Esophagus (tissue), 2 donors: ENCODE measurements at regions not wholly inside any gene's neighbourhood (a gene's known extent, or its start where the extent isn't known, plus 50 kb on each side); places are given as distances from the start of the nearest gene placed in this dataset.
"Not testable (repeated sequence)": the region's sequence is repeated elsewhere in the genome, so short reads cannot be mapped to it uniquely, and the experiment has no call there.

Experiments used
- H3K27ac ChIP-seq, 2 donors: one replicate each; pipeline ENCODE4 v1.5.1; 2013; ENCODE audit warnings: low read depth in 2 of 2, mild to moderate bottlenecking in 2 of 2, inconsistent platforms in 1 of 2, low read length in 1 of 2, moderate library complexity in 1 of 2
- H3K27me3 ChIP-seq, 2 donors: one replicate each; pipeline ENCODE4 v1.6.1; 2013; ENCODE audit warnings: low read length in 2 of 2, control low read depth in 1 of 2, mild to moderate bottlenecking in 1 of 2; ENCODE audit not compliant: insufficient read depth in 2 of 2, control insufficient read depth in 1 of 2
- H3K36me3 ChIP-seq, 2 donors: one replicate each; pipeline ENCODE4 v1.6.1; 2013; ENCODE audit warnings: low read length in 1 of 2; ENCODE audit not compliant: control insufficient read depth in 2 of 2, insufficient read depth in 2 of 2
- H3K4me1 ChIP-seq, 2 donors: one replicate each; pipeline ENCODE4 v1.6.1; 2013; ENCODE audit warnings: low read length in 1 of 2; ENCODE audit not compliant: control insufficient read depth in 2 of 2, insufficient read depth in 2 of 2
- H3K4me3 ChIP-seq, 2 donors: one replicate each; pipeline ENCODE4 v1.5.1; 2013; ENCODE audit warnings: low read length in 2 of 2, mild to moderate bottlenecking in 2 of 2, low read depth in 1 of 2, moderate library complexity in 1 of 2
- H3K9me3 ChIP-seq, 2 donors: one replicate each; pipeline ENCODE4 v1.6.1; 2013; ENCODE audit warnings: mild to moderate bottlenecking in 2 of 2, low read depth in 1 of 2, low read length in 1 of 2, moderate library complexity in 1 of 2; ENCODE audit not compliant: control insufficient read depth in 2 of 2, insufficient read depth in 1 of 2
- WGBS, 2 donors: extraction: QIAGEN DNeasy Blood & Tissue Kit; methylation state at CpG; one replicate each; pipeline ENCODE4 v1.1.7; 2013; 5-methylcytosine and 5-hydroxymethylcytosine counted together
- donor health status: healthy with polysubstance abuse.
- donor health status: Bipolar disorder and iron deficiency.

DNA sequence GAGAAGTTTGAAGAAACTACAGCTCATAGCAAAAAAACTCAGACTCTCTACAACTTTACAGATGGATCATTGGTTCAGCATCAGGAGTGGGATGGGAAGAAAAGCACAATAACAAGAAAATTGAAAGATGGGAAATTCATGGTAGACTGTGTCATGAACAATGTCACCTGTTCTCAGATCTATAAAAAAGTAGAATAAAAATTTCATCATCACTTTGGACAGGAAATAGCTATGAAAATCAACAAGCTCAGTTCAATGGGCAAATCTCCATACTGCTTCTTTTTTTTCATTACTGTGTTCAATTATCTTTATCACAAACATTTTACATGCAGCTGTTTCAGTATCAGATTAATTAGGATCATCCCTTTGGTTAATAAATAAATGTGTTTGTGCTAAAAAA, 76.5 kb upstream of the RAPGEF2 start:
- Histone ChIP-seq H3K27me3 (no peaks in the 10 kb centered on the region), H3K4me3 (no peak overlapping the region), H3K4me1 (no peaks in the 10 kb centered on the region), H3K9me3 (no peaks in the 10 kb centered on the region), H3K27ac (no peak overlapping the region), H3K36me3 (no peaks in the 10 kb centered on the region)

- whole genome bisulfite sequencing, 2 donors = 78 to 81% methylated on average over 2 of the region's 2 CpGs
- H3K27ac ChIP-seq = no peak overlapping the region
- no peaks in the 10 kb centered on the region for H3K9me3 ChIP-seq
- H3K4me3 ChIP-seq = no peak overlapping the region
- no peaks in the 10 kb centered on the region for H3K36me3 ChIP-seq
- no peaks in the 10 kb centered on the region for H3K27me3 ChIP-seq
- no peaks in the 10 kb centered on the region for H3K4me1 ChIP-seq
Observed at GRCh38 chr4:159027535-159027934, 75.3 kb upstream of the RAPGEF2 start.

DNA sequence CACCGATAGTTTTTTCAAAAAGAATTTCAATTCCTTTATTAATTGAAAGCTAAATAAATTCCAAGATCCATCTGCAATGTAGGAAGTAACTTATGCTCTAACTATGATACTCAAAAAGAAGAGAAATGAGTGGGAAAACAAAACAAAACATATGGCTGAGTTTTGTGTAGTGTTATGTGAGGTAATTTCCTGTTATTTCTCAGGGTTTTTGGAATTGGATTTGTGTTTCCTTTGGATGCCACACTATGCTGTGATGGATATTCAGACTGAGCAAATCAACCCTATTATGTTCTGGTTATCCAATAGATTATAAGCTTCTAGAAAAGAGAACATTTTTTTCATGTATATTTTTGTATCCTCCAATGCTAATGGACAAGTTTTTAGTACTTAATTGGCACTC, 73.4 kb upstream of the RAPGEF2 start:
- H3K27ac ChIP-seq = no peak overlapping the region
- H3K36me3 ChIP-seq = no peaks in the 10 kb centered on the region
- no peaks in the 10 kb centered on the region for H3K9me3 ChIP-seq
- no peaks in the 10 kb centered on the region for H3K27me3 ChIP-seq
- WGBS, 2 donors = 88 to 91% methylated on average over 1 of the region's 1 CpG
- H3K4me3 ChIP-seq = no peak overlapping the region
- no peaks in the 10 kb centered on the region for H3K4me1 ChIP-seq

DNA sequence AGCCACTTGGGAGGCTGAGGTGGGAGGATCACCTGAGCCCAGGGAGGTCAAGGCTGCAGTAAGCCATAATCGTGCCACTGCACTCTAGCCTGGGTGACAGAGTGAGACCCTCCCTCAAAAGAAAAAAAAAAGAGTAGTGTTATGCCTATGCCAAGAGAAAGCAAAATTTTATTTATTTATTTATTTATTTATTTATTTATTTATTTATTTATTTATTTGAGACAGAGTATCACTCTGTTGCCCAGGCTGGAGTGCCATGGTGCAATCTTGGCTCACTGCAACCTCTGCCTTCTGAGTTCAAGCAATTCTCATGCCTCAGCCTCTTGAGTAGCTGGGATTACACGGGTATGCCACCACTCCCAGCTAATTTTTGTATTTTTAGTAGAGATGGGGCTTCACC, 72.6 kb upstream of the RAPGEF2 start:
- H3K4me3 ChIP-seq, H3K27ac ChIP-seq, H3K27me3 ChIP-seq, H3K4me1 ChIP-seq, H3K9me3 ChIP-seq, H3K36me3 ChIP-seq: not testable (repeated sequence)
- WGBS, 2 donors = 85% methylated on average over 2 of the region's 2 CpGs

DNA sequence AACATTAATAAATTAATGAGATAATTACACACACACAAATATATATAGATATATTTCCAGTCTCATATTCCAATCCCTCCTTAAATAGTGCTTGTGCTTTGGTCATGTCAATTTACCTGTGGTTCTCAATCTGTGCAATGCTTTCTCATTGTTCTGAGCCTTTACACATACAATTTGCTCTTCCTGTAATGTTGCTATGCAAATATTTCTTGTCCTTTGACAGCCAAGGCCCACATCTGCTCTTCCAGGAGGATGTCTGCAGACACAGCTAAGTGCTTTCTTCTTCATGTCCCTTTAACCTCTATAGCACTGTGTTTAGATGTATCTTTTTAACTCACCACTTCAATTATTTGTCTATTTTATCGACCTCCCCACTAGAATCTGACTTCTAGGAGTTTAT, 67.3 kb upstream of the RAPGEF2 start:
- WGBS, 2 donors = 41 to 43% methylated on average over 1 of the region's 1 CpG
- Histone ChIP-seq H3K9me3 (no peaks in the 10 kb centered on the region), H3K4me3 (no peak overlapping the region), H3K27ac (no peak overlapping the region), H3K4me1 (no peaks in the 10 kb centered on the region), H3K36me3 (no peaks in the 10 kb centered on the region), H3K27me3 (no peaks in the 10 kb centered on the region)

DNA sequence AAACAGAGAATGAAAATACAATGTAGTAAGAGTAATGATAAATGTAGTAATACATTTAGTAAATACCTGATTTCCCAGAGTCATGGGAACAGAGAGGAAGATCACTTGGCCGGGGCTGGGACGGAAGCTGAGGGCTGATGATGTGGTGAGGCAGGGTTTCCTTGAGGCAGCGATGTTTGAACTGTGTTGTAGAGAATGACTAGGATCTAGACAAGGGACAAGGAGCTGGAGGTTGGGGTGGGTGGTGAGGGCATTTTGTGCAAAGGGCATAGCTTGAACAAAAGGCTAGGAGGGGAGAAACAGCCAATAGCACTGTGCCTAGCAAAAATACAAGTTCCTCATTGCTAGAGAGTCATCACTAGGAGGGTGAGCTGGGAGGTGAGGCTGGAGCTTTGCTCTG, 64.3 kb upstream of the RAPGEF2 start:
- no peak overlapping the region for H3K4me3 ChIP-seq
- no peaks in the 10 kb centered on the region for H3K36me3 ChIP-seq
- no peaks in the 10 kb centered on the region for H3K9me3 ChIP-seq
- WGBS, 2 donors = 86 to 92% methylated on average over 3 of the region's 3 CpGs
- H3K27me3 ChIP-seq = no peaks in the 10 kb centered on the region
- H3K4me1 ChIP-seq = no peaks in the 10 kb centered on the region
- H3K27ac ChIP-seq = no peak overlapping the region

- no peak overlapping the region for H3K27ac ChIP-seq
- WGBS, 2 donors = 85 to 86% methylated on average over 6 of the region's 6 CpGs
- H3K27me3 ChIP-seq = no peaks in the 10 kb centered on the region
- no peaks in the 10 kb centered on the region for H3K9me3 ChIP-seq
- H3K36me3 ChIP-seq = no peaks in the 10 kb centered on the region
- H3K4me1 ChIP-seq = no peaks in the 10 kb centered on the region
- H3K4me3 ChIP-seq = no peak overlapping the region
Observed at GRCh38 chr4:159041054-159042034, 61.5 kb upstream of the RAPGEF2 start.

DNA sequence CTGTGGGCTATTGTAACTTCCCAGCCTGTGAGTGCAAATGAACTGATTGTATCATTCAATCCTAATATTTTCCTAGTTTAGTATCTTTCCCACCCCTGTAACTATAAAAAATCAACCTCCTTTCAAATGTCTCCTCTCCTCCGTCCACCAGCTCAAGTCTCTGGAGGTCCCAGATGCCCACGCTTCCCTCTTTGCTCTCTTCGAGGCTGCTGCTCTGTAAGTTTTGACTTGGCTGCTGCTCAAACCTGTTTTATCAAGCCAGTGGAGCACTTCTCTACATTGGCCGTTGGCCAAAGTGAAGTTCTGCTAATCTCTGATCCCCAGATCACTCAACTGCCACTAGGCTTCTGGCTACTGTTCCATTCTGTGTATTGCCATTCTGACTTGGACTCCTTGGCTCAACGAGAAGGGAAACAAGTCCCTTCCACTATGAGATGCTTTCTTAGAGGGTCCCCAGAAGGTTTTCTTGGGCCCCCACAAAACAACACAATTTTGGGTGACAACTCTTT, 60.7 kb upstream of the RAPGEF2 start:
- WGBS, 2 donors = 40 to 47% methylated on average over 5 of the region's 5 CpGs
- no peaks in the 10 kb centered on the region for H3K4me1 ChIP-seq
- no peaks in the 10 kb centered on the region for H3K27me3 ChIP-seq
- no peaks in the 10 kb centered on the region for H3K9me3 ChIP-seq
- no peaks in the 10 kb centered on the region for H3K36me3 ChIP-seq
- no peak overlapping the region for H3K4me3 ChIP-seq
- no peak overlapping the region for H3K27ac ChIP-seq

DNA sequence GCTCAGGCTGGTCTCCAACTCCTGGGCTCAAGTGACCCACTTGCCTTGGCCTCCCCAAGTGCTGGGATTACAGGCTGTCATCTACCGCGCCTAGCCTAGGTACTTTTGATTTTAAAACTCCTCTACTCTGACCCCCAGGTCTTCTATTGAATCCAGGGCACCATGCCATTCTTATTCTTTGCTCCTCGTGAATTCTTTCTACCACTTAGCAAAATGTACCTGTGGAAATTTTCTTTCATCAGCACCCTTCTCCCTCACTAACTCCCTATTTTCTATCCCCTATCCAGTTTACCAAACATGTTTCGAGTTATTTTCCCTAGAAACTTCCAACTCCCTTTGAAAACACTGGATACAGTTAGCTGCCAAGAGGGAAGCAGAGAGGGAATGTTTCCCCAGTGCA, 60.0 kb upstream of the RAPGEF2 start:
- Histone ChIP-seq H3K4me3 (no peak overlapping the region), H3K4me1 (no peaks in the 10 kb centered on the region), H3K9me3 (no peaks in the 10 kb centered on the region), H3K27me3 (no peaks in the 10 kb centered on the region), H3K36me3 (no peaks in the 10 kb centered on the region), H3K27ac (no peak overlapping the region)
- 87 to 92% methylated on average over 4 of the region's 4 CpGs for WGBS, 2 donors

GRCh38 chr4:159043861-159044260, 59.0 kb upstream of the RAPGEF2 start:
- H3K27ac ChIP-seq = no peak overlapping the region
- 78 to 87% methylated on average over 3 of the region's 3 CpGs for WGBS, 2 donors
- no peak overlapping the region for H3K4me3 ChIP-seq
- no peaks in the 10 kb centered on the region for H3K36me3 ChIP-seq
- H3K9me3 ChIP-seq = no peaks in the 10 kb centered on the region
- no peaks in the 10 kb centered on the region for H3K27me3 ChIP-seq
- H3K4me1 ChIP-seq = no peaks in the 10 kb centered on the region
